NCI-H1417 (cell line): ENCODE measurements at regions not wholly inside any gene's neighbourhood (a gene's known extent, or its start where the extent isn't known, plus 50 kb on each side); places are given as distances from the start of the nearest gene placed in this dataset.

Source experiments
- DNase-seq, 3 experiments: peaks; one replicate each; lab custom pipeline; 2025; lab: John Stamatoyannopoulos, UW

DNA sequence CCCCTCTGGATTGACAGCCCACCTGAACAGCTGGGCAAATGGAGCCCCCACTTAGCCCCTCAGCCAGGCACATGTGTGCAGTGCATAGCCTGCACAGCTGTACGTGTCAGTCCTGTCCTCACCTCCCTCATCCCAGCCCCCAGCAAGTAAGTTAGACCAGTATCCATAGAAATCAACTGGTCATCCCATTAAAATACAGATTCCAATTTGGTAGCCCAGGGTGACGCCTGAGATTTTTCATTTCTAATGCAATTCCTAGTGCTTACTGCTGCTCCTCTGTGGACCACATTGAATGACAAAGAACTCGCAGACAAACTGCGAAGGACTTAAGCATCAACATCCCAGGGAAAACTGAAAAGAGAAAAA, 99.0 kb upstream of the GJB5 start:
- no peak for DNase-seq

DNA sequence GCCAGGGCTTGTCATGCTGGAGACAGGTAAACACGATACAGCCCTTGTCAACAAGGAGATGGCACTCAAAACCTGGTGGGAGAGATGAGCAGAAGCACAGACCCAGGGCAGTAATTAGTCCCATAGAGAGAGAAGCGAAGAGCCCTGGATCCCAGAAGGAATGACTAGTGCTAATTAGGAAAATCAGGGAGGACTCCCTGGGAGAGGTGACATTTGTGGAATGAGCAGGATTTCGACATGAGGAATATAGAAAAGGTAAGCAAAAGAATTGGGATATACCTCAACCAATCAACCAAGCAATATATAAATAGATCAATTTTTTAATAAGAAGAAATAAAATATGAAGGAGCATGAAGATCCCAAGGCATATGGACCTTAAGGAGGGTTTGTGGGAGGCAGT, 98.5 kb upstream of the GJB5 start:
- no peak for DNase-seq

DNA sequence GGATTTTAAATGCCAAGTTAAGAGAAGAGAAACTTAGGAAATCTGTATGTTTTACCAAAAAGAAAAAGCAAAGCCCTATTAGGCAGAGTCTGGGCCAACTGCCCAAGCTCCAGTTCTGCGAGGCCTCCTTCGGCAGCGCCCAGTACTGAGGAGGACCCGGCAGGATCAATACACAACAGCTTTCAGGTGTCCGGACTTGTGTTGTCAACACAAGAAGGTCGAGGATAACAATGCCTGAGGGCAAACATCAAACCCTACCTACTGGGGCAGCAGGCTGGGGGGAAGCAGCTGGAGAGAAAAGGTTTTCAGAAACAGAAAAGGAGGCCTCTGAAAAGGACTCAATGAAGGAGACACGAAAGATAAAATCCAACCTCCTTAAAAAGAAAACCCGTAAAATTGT, 98.1 kb upstream of the GJB5 start:
- DNase-seq, result peak in 2 of 3 experiments; percentile 29 to 70

- no peak for DNase-seq
These were observed 97.6 kb upstream of the GJB5 start for GRCh38 chr1:34657266-34657665.

DNA sequence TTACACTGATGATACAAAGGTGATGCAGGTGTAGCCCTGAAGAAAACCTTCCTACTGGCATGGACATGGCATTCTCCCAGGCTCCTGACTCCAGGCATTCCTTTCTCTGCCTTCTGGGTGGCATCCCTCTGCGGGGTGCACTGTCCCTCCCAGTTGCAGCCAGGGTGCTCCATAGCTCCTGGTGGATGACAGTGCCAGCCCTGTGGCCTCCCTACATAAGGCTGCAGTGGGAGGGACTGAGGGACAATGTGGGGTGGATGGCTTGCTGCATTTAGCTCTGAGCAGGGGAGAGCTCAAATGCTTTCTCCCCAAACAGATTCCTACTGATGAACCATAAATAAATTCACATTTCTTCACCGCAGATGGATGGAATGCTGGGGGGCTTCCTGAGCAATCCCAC, 97.0 kb upstream of the GJB5 start:
- DNase-seq, result no peak

DNA sequence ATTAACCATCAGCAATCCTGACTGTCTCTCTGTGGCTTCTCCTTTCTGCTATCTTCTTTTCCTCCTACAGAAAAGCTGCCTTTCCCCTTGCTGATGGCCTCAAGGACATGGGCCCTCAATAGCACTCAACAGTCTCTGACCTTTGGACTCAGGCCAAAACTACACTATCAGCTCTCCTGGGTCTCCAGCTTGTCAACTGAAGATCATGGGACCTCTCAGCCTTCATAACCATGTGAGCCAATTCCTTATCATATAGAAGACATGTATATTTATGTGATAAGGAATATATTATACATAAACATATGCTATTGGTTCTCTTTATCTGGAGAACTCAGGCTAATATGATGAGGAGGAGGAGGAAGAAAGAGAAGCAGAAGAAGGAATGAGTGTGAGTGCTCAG, 91.8 kb upstream of the GJB5 start:
- DNase-seq, result no peak

DNA sequence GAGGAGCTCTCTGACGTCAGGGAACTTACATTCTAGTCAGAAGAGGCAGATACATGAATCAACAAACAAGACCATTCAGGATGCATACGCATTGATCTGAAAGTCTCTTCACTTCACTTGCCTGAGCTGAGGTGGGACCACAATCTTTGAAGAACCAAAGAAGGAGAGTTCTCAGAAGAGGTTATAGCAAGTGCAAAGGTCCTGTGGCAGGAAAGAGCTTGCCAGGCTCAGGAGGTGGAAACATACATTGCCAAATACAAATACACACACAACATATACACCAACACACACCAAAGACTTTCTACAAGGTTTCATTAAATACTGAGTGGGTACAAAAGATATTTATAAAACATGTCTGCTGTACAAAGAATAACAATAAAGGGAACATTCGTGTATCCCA, 86.8 kb upstream of the GJB5 start:
- no peak for DNase-seq

- DNase-seq, result no peak
These were observed 83.9 kb upstream of the GJB5 start for GRCh38 chr1:34670982-34671381.

- no peak for DNase-seq
These were observed 83.0 kb upstream of the GJB5 start for GRCh38 chr1:34671887-34672286.

DNA sequence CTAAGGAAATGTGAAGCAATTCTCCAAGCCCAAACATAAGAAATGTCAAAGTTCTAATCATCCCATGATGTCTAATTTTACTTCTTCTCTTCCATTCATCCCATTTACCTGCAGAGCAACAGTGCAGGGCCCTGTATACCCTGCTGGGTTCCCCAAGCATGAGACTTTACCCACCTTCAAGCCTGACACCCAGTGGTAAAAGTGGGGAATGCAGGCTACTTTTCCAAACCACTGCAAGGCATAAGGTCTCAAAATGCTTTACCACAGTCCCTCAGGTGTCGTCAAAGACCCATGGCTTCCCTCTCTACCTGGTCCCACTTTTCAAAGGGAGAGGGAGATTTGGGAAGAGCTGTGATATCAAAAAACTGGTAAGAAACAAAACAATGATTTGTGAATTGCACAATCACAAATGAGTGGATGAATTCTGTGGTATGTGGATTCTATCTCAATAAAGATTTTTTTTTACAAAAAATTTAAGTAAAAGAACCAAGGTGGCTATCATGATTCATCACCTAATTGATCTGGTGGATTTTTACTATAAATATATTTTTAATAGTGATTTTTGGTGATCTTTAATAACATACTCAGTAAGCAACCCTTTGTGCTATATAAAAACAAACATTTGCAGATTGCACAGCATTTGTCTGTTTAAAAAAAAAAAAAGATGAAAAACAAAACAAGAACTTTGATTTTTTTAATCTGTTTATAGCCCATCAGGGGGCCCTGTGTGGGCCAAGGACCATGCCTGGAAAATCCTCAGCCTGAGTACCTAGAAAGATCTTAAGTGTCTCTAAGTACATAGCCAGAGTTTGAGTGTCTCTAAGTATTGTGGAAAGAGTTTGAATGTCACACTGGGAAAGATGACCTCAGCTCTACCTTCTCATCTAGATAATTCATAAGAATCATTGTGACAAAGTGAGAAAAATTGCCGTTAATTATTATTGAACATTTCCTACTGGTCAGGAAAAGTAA, 73.1 kb upstream of the GJB5 start:
- peak; percentile 58 to 80 (median 75) for DNase-seq

DNA sequence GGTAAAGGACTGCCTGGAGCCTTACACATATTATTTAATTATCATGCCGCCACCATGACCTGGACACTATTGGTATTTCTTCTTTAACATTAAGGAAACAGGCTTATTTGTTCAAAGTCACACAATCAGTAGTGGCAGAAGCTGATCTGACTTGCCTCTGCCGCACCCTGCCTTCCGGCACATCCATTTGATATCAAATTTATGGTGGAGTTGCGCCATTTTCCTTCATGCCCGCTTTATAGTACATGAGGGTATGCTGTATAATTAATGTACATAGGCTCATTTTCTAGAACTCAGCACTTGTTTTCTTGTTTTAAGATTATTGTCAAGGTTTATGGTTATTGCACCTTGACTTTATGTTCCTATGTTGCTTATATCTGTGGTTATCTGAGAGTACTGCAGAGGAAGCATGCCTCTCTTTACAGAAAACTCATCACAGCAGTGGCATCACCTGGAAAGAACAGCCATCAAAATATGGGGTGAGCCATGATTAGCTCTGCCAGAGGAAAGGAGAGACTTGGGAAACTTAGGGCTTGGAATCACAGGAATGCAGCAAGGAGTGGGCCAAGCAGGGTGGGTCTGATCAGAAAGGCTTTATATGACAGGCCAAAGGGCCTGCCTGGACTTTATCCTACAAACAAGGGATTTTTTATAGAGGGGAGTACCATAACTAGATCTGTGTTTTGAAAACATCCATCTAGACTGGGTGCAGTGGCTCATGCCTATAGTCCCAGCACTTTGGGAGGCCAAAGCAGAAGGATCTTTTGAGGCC, 72.2 kb upstream of the GJB5 start:
- DNase-seq, result no peak

DNA sequence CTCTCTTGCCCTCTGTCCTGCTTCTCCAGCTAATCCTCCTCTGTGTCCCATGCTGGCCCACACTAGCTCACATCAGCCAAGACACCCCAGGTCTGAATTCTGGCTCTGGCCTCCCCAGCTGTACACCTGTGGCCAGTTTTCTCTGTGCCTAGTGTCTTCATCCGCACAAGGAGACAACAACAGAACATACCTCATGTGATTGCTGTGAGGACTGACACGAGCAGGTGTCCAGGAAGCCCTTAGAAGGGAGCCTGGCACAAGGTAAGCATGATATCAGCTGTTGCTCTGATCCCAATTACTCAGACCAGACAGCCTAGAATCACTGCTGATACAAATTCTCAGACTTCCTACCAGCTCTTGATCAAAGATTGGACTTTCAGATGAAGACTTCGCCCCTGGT, 71.2 kb upstream of the GJB5 start:
- DNase-seq, result peak in 2 of 3 experiments; percentile 9 to 50

DNA sequence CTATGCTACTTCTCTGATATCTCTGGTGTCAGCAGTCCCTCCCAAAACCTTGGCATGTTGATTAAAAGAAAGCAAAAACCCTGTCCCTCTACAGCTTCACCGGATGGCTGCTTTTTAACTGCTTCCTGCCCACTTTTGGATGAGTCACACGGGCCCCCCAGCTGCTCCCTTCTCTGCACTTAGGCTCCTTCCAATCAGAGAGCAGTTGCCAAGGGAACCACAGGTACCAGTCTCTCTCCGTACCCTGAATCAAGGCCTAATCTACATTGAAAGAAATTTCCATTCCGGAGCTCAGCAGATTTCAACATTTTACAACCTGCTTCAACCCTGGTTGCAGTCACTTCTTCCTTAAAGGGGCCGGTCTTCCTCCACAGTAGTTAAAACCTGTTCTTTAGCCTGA, 70.6 kb upstream of the GJB5 start:
- peak in 2 of 3 experiments; percentile 43 to 75 for DNase-seq

DNA sequence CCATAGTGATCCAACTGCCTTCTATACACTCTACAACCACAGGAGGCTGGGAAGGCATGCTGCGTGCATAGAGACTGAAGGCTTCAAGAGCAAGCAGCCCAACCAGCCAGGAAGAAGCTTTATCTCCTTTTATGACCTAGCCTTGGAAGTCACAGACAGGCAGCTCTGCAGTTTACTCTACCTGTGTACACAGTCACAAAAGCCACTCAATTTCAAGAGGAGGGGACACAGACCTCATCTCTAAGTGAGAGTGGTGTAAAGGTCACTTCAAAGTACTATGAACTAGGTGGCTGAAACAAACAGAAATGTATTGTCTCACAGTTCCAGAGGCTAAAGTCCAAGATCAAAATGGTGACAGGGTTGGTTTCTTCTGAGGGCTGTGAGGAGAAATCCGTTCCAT, 69.6 kb upstream of the GJB5 start:
- DNase-seq, result peak in 1 of 3 experiments; percentile 73

DNA sequence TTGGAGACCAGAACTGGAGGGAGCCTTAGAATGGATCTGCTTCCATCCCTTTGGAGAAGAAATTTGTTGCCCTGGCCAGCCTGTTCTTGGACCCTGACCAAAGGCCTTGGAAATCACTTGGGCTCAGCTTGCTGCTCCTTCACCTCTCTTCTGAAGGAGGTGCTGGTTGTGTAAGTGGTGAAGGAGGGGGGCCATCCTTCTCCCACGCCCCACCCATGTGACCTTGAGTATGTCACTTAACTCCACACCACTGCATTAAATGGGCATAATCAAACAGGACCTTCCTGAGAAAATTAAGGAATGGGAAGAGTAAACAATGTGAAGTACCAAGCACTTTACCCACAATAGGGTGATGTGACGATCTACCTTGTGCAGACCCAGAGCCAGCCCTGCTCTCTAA, 68.3 kb upstream of the GJB5 start:
- peak in 1 of 3 experiments; percentile 54 for DNase-seq

GRCh38 chr1:34688006-34688741, 66.7 kb upstream of the GJB5 start:
- peak; percentile 27 to 57 (median 28) for DNase-seq

- DNase-seq, result peak in 1 of 3 experiments; percentile 40
These were observed 64.6 kb upstream of the GJB5 start for GRCh38 chr1:34690269-34690668.

DNA sequence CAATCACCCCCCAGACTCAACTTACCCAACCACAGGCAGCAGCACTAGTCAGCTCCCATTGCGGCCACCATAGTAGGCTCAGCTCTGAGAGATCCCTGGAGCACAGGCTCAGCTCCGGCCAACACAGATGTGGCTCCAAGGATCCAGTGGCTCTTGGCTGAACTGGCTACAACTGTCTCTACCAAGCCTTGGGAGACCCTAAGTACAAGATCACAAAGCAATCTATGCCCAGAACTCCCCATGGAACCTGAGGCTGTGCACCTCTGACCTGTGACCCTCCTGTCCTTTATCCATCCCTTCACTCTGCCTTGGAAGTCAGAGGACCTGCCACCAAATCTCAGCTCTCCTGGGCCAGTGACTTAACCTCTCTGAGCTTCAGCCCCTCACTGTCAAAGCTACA, 61.8 kb upstream of the GJB5 start:
- DNase-seq, result no peak

DNA sequence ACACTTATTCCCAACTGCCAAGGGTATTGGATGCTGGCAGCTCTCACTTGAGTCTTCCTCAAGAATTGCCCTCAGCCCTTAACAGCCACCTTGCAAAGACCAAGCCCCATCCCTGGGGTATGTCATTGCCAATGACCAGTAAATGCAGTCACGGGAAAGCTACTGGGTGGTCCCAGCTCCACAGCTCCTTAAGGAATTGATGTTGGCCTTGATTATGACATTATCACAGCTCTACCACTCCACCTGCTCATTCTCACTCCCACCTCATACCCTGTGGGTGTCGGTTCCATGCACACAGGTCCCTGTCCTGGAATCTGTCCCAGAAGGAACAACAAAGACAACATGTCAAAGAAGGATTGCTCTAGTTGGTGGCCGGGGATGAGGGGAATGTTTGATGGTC, 60.5 kb upstream of the GJB5 start:
- DNase-seq, result no peak

GRCh38 chr1:34695580-34695979, 59.3 kb upstream of the GJB5 start:
- peak in 2 of 3 experiments; percentile 41 to 51 for DNase-seq

DNA sequence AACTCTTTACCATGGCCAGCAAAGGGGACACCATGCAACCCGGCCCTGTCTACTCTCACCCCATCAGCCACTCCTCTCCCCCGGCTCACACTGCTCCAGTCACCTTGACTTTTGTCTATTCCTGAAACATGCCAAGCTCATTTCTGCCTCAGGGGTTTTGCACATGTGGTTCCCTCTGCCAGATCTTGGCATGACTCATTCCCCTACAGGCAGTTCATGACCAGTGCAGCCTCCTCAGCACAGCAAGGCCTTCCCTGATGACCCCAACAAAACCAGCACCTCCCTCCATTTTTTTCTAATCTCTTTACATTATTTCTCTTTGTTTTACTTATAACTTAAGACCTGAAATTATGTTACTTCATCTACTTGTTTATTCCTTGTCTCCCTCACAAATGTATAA, 58.6 kb upstream of the GJB5 start:
- DNase-seq, result no peak

DNA sequence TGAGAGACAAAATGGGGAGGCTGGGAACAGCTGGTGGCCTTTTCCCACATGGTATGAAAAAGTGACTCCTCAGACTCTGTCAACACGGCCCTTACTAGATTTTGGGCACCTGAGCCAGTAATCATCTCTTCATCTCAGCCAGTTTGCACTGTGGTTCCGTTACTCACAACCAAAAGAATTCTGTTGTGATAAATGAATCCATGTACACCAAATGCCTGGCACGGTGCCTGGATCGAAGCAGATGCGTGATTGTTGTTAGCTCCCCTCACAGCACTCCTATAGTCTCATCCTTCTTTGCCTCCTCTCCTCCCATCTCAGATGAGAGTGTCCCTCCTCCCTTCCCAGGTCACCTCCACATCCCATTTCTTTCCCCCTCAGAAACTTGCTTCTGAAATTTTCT, 57.9 kb upstream of the GJB5 start:
- no peak for DNase-seq
